SK-N-SH (cell line): ENCODE measurements at regions not wholly inside any gene's neighbourhood (a gene's known extent, or its start where the extent isn't known, plus 50 kb on each side); places are given as distances from the start of the nearest gene placed in this dataset.

Experiments
- CTCF ChIA-PET: fragments of 300-600, 350-600 bp; formaldehyde crosslinking; extraction: SDS; loops from one replicate; lab custom pipeline; 2021; lab: Yijun Ruan, JAX
- POLR2A ChIA-PET: fragments of 350-600 bp; sonication (Branson Sonifier 250); formaldehyde crosslinking; extraction: SDS; loops from one replicate; lab custom pipeline; 2020; ENCODE audit warnings: antibody characterized with exemption, inconsistent platforms; lab: Yijun Ruan, JAX
- DNase-seq: peaks from one replicate; pipeline ENCODE4 v3.0.0; 2012
- H2AFZ ChIP-seq: fragments of 200-600 bp; sonication (generic); 2 replicates; pipeline ENCODE4 v1.8.1; 2016; ENCODE audit warnings: antibody characterized with exemption, mild to moderate bottlenecking, low read depth
- H3F3A ChIP-seq: fragments of 200-600 bp; sonication (generic); replicated peaks from 2 replicates; pipeline ENCODE3; 2016; ENCODE audit warnings: antibody characterized with exemption, mild to moderate bottlenecking; ENCODE audit not compliant: insufficient read depth
- H3K27ac ChIP-seq, 2 experiments: fragments of 200-500 bp in 1 of 2; fragments of 200-600 bp in 1 of 2; sonication (Bioruptor generic) in 1 of 2; sonication (generic), shearing (Covaris generic) in 1 of 2; 2 replicates each; pipeline versions ENCODE4 v1.5.1 to v1.6.1; 2014 to 2016; ENCODE audit warnings: low read depth in 2 of 2, inconsistent platforms in 1 of 2, low read length in 1 of 2, mild to moderate bottlenecking in 1 of 2, mixed read lengths in 1 of 2
- H3K27me3 ChIP-seq: fragments of 200-600 bp; sonication (generic), shearing (Covaris generic); 2 replicates; pipeline ENCODE4 v1.6.1; 2016; ENCODE audit warnings: mixed run types; ENCODE audit not compliant: insufficient read depth
- H3K36me3 ChIP-seq, 2 experiments: fragments of 200-500 bp in 1 of 2; fragments of 200-600 bp in 1 of 2; sonication (Bioruptor generic) in 1 of 2; sonication (generic) in 1 of 2; replicated peaks in 1 of 2; 2 replicates each; pipeline versions ENCODE3 to v1.5.1; 2014 to 2016; ENCODE audit warnings: low read length in 1 of 2, mild to moderate bottlenecking in 1 of 2; ENCODE audit not compliant: insufficient read depth in 2 of 2, control insufficient read depth in 1 of 2
- H3K4me1 ChIP-seq, 2 experiments: fragments of 200-500 bp in 1 of 2; fragments of 200-600 bp in 1 of 2; sonication (Bioruptor generic) in 1 of 2; sonication (generic), shearing (Covaris generic) in 1 of 2; 2 replicates each; pipeline versions ENCODE4 v1.5.1 to v1.6.1; 2014 to 2016; ENCODE audit warnings: low read depth in 1 of 2, low read length in 1 of 2, mixed run types in 1 of 2; ENCODE audit not compliant: insufficient read depth in 2 of 2, control insufficient read depth in 1 of 2
- H3K4me2 ChIP-seq: fragments of 200-600 bp; sonication (generic), shearing (Covaris generic); 2 replicates; pipeline ENCODE4 v1.6.1; 2017; ENCODE audit warnings: mixed run types
- H3K4me3 ChIP-seq, 2 experiments: fragments of 200-500 bp in 1 of 2; fragments of 200-600 bp in 1 of 2; sonication (Bioruptor generic) in 1 of 2; sonication (generic), shearing (Covaris generic) in 1 of 2; 2 replicates each; pipeline versions ENCODE4 v1.5.1 to v1.8.1; 2014 to 2016; ENCODE audit warnings: low read depth in 2 of 2, inconsistent platforms in 1 of 2, low read length in 1 of 2, mild to moderate bottlenecking in 1 of 2, mixed read lengths in 1 of 2, moderate library complexity in 1 of 2
- H3K79me2 ChIP-seq: fragments of 200-600 bp; sonication (generic); 2 replicates; pipeline ENCODE4 v1.8.1; 2017; ENCODE audit warnings: mild to moderate bottlenecking; ENCODE audit not compliant: insufficient read depth
- H3K9ac ChIP-seq: fragments of 200-600 bp; sonication (generic); 2 replicates; pipeline ENCODE4 v1.6.1; 2017; ENCODE audit warnings: mixed run types
- H3K9me2 ChIP-seq: fragments of 200-600 bp; sonication (generic); 2 replicates; pipeline ENCODE4 v1.6.1; 2017; ENCODE audit warnings: mixed run types
- H3K9me3 ChIP-seq: fragments of 200-600 bp; sonication (generic); 2 replicates; pipeline ENCODE4 v1.6.1; 2017; ENCODE audit warnings: mixed run types, mild to moderate bottlenecking, moderate library complexity
- H4K20me1 ChIP-seq: fragments of 200-600 bp; sonication (generic); 2 replicates; pipeline ENCODE4 v1.6.1; 2017; ENCODE audit warnings: mild to moderate bottlenecking, mixed run types; ENCODE audit not compliant: insufficient read depth
- ELF1 ChIP-seq: IDR thresholded peaks from 2 replicates; pipeline ENCODE4 v1.4.0; 2012
- FOSL2 ChIP-seq: IDR thresholded peaks from 2 replicates; pipeline ENCODE4 v1.4.0; 2012; ENCODE audit warnings: low read depth, mild to moderate bottlenecking, moderate library complexity, borderline replicate concordance
- FOXM1 ChIP-seq: IDR thresholded peaks from 2 replicates; pipeline ENCODE4 v1.4.0; 2012; ENCODE audit warnings: low read depth, mild to moderate bottlenecking
- GABPA ChIP-seq: IDR thresholded peaks from 2 replicates; pipeline ENCODE4 v1.4.0; 2012; ENCODE audit warnings: low read depth, mild to moderate bottlenecking
- TAF1 ChIP-seq: IDR thresholded peaks from 2 replicates; pipeline ENCODE4 v1.6.1; 2012; ENCODE audit warnings: low read depth, mild to moderate bottlenecking, low read length, moderate library complexity, borderline replicate concordance
- TCF12 ChIP-seq: IDR thresholded peaks from 2 replicates; pipeline ENCODE4 v1.4.0; 2012
- WGBS: methylation state at CpG from one replicate; pipeline ENCODE4 v1.1.6; 2017; ENCODE audit warnings: low lambda C conversion rate; 5-methylcytosine and 5-hydroxymethylcytosine counted together
- TF ChIP-seq, protein P1 (sequence below): fragments of 150-350 bp; IDR thresholded peaks from 2 replicates; pipeline ENCODE4 v1.6.1; 2016; ENCODE audit warnings: mild to moderate bottlenecking, low read depth, low read length
- TF ChIP-seq, protein P2 (sequence below): IDR thresholded peaks from 2 replicates; pipeline ENCODE4 v1.4.0; 2012; ENCODE audit warnings: low read depth
- TF ChIP-seq, protein P3 (sequence below): fragments of 200-600 bp; sonication (generic); IDR thresholded peaks from 2 replicates; pipeline ENCODE4 v1.6.1; 2017; ENCODE audit warnings: antibody characterized with exemption, mild to moderate bottlenecking, moderate library complexity
- TF ChIP-seq, protein P4 (sequence below): IDR thresholded peaks from 2 replicates; pipeline ENCODE4 v1.4.0; 2012; ENCODE audit warnings: low read depth, borderline replicate concordance
- TF ChIP-seq, protein P5 (sequence below): IDR thresholded peaks from 2 replicates; pipeline ENCODE4 v1.4.0; 2012; ENCODE audit warnings: low read depth, borderline replicate concordance

DNA sequence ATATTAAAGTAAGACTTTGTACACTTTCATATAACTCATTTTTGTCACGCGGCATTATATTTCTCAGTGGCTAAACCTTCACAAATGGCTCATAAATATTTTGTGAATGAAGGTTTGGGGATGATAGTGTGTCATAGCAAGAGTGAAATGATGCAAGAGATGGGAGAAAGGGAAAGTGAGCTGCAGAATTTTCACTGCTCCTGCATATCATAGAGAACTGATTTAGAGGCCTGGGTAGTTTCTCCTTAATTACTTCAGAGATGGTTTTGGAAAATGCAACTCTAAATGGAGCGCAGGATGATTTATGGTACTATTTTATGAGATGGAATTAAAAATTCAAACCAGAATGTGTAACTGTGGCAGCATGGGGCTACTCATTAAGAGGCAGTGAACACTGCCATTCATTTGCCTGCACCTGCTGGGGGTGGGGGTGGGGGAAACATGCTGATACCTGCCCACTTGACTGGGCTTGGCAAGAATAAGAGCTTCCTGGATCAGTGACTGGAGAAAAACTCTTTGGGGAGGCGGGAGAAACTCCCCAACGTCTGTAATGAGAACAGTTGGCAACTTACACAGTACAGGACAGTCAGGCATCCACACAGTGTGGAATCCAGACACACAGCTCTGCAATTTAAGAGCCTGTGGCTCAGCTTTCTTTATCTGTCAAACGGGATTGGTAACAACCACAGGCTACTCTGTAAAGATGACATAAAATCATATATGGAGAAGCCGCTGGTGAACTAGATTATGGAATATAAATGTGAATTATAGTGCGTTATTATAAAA, 941.9 kb downstream of the SLC4A3 start:
- H3F3A ChIP-seq, result no peaks in the 10 kb centered on the region
- TF ChIP-seq FOXM1, result no peak
- no peak for TF ChIP-seq TCF12
- TF ChIP-seq, protein P1, sequence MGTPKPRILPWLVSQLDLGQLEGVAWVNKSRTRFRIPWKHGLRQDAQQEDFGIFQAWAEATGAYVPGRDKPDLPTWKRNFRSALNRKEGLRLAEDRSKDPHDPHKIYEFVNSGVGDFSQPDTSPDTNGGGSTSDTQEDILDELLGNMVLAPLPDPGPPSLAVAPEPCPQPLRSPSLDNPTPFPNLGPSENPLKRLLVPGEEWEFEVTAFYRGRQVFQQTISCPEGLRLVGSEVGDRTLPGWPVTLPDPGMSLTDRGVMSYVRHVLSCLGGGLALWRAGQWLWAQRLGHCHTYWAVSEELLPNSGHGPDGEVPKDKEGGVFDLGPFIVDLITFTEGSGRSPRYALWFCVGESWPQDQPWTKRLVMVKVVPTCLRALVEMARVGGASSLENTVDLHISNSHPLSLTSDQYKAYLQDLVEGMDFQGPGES, result no peak
- no peak for TF ChIP-seq ELF1
- TF ChIP-seq, protein P2, sequence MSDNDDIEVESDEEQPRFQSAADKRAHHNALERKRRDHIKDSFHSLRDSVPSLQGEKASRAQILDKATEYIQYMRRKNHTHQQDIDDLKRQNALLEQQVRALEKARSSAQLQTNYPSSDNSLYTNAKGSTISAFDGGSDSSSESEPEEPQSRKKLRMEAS, result no peak
- TF ChIP-seq, protein P3, sequence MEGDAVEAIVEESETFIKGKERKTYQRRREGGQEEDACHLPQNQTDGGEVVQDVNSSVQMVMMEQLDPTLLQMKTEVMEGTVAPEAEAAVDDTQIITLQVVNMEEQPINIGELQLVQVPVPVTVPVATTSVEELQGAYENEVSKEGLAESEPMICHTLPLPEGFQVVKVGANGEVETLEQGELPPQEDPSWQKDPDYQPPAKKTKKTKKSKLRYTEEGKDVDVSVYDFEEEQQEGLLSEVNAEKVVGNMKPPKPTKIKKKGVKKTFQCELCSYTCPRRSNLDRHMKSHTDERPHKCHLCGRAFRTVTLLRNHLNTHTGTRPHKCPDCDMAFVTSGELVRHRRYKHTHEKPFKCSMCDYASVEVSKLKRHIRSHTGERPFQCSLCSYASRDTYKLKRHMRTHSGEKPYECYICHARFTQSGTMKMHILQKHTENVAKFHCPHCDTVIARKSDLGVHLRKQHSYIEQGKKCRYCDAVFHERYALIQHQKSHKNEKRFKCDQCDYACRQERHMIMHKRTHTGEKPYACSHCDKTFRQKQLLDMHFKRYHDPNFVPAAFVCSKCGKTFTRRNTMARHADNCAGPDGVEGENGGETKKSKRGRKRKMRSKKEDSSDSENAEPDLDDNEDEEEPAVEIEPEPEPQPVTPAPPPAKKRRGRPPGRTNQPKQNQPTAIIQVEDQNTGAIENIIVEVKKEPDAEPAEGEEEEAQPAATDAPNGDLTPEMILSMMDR, result no peak
- no peak for TF ChIP-seq GABPA
- TF ChIP-seq TAF1, result no peak
- TF ChIP-seq, protein P4, sequence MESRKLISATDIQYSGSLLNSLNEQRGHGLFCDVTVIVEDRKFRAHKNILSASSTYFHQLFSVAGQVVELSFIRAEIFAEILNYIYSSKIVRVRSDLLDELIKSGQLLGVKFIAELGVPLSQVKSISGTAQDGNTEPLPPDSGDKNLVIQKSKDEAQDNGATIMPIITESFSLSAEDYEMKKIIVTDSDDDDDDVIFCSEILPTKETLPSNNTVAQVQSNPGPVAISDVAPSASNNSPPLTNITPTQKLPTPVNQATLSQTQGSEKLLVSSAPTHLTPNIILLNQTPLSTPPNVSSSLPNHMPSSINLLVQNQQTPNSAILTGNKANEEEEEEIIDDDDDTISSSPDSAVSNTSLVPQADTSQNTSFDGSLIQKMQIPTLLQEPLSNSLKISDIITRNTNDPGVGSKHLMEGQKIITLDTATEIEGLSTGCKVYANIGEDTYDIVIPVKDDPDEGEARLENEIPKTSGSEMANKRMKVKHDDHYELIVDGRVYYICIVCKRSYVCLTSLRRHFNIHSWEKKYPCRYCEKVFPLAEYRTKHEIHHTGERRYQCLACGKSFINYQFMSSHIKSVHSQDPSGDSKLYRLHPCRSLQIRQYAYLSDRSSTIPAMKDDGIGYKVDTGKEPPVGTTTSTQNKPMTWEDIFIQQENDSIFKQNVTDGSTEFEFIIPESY, result no peak
- TF ChIP-seq, protein P5, sequence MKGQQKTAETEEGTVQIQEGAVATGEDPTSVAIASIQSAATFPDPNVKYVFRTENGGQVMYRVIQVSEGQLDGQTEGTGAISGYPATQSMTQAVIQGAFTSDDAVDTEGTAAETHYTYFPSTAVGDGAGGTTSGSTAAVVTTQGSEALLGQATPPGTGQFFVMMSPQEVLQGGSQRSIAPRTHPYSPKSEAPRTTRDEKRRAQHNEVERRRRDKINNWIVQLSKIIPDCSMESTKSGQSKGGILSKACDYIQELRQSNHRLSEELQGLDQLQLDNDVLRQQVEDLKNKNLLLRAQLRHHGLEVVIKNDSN, result no peak
- no peak for TF ChIP-seq FOSL2
- WGBS, result 6% methylated on average over 8 of the region's 8 CpGs

More for the DNA sequence above, 941.9 kb downstream of the SLC4A3 start:
- H3K27me3 ChIP-seq, result no peaks in the 10 kb centered on the region
- H3K9ac ChIP-seq, result no peak overlapping the region
- no peaks in the 10 kb centered on the region for H3K36me3 ChIP-seq
- POLR2A ChIA-PET, result no interaction called here
- no peaks in the 10 kb centered on the region for H3K79me2 ChIP-seq
- H3K4me2 ChIP-seq, result no peak overlapping the region
- CTCF ChIA-PET, result interaction anchor here (0.6 kb wide), 1 partner anchor 124 kb away, joined by 3 read pairs; no protein-coding TSS in a partner anchor
- H3K9me2 ChIP-seq, result no peaks in the 10 kb centered on the region
- H3K27ac ChIP-seq, result no peak overlapping the region
- H3K4me3 ChIP-seq, result no peak overlapping the region
- no peaks in the 10 kb centered on the region for H3K9me3 ChIP-seq
- H2AFZ ChIP-seq, result no peak overlapping the region
- H3K4me1 ChIP-seq, result no peaks in the 10 kb centered on the region
- no peak for DNase-seq
- H4K20me1 ChIP-seq, result no peaks in the 10 kb centered on the region
